ENCODE measurements at regions not wholly inside any gene's neighbourhood (a gene's known extent, or its start where the extent isn't known, plus 50 kb on each side); places are given as distances from the start of the nearest gene placed in this dataset.

GRCh38 chrX:21319323-21319722 lies 54.9 kb upstream of the CNKSR2 start:
- TF ChIP-seq, protein P1, sequence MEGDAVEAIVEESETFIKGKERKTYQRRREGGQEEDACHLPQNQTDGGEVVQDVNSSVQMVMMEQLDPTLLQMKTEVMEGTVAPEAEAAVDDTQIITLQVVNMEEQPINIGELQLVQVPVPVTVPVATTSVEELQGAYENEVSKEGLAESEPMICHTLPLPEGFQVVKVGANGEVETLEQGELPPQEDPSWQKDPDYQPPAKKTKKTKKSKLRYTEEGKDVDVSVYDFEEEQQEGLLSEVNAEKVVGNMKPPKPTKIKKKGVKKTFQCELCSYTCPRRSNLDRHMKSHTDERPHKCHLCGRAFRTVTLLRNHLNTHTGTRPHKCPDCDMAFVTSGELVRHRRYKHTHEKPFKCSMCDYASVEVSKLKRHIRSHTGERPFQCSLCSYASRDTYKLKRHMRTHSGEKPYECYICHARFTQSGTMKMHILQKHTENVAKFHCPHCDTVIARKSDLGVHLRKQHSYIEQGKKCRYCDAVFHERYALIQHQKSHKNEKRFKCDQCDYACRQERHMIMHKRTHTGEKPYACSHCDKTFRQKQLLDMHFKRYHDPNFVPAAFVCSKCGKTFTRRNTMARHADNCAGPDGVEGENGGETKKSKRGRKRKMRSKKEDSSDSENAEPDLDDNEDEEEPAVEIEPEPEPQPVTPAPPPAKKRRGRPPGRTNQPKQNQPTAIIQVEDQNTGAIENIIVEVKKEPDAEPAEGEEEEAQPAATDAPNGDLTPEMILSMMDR (conservative IDR thresholded peaks at IDR 0.05 in 1 of 2, IDR thresholded peaks at IDR 0.05 in 1 of 2; ENCODE audit: low read depth in 1 of 2, low read length in 2 of 2): no peak
- no peak for TF ChIP-seq EZH2 (IDR thresholded peaks at IDR 0.05; ENCODE audit: low read length, missing control alignments)

All from fibroblast of lung (primary cell).